Thyroid gland (tissue), 4 donors: ENCODE measurements at regions not wholly inside any gene's neighbourhood (a gene's known extent, or its start where the extent isn't known, plus 50 kb on each side); places are given as distances from the start of the nearest gene placed in this dataset.

Experiments
- CTCF ChIP-seq, 6 experiments: fragments of 200-600 bp in 3 of 6; fragments of 450-650 bp in 3 of 6; sonication (generic) in 3 of 6; IDR thresholded peaks; one replicate each; pipeline ENCODE4 v1.5.1; 2016 to 2019; ENCODE audit warnings: antibody characterized with exemption in 6 of 6, mild to moderate bottlenecking in 2 of 6, inconsistent platforms in 1 of 6, moderate library complexity in 1 of 6
- POLR2A ChIP-seq, 2 donors: fragments of 450-650 bp; IDR thresholded peaks; one replicate each; pipeline ENCODE4 v1.6.1; 2017; ENCODE audit warnings: antibody characterized with exemption in 2 of 2, mild to moderate bottlenecking in 2 of 2, moderate library complexity in 1 of 2

DNA sequence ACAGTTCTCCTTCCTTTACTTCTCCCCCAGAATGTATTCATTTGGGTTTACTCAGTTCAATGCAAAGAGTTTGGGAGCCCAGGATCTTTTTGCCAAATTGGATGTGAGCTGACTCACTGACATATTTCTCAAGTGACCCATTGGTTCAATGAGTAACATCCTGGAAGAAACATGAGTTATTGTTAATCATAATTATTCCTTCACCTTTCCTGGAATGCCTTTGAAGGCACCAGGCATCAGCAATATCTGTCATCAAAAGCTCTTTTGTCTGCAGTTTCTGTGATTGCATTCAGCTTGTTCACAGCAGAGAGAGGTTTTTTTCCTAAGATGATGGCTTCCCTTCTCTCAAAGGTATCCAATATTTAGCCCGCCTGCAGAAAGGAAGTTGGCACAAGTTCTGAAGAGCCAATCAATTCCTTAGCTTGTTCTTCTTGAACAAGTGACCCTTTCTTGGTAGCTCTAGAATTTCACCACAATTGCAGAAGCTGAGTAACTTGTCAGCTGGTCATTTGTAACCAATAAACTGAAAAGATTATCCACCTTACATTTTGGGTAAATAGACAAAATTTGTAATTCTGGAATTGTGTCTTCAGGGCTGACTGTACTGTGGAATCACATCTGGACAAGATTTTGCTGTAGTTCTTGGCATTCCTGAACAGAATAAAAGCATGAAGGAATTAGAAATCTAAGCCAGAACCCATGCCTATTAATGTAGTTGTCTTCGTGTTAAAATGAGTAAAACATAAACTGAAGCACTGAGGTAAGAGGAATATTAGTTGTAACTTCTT is 72.2 kb upstream of the TMEM17 start:
- TF ChIP-seq POLR2A (IDR thresholded peaks at IDR 0.05) (no peak), CTCF (IDR thresholded peaks at IDR 0.05) (no peak)
